Fibroblast of lung (primary cell): ENCODE measurements at regions not wholly inside any gene's neighbourhood (a gene's known extent, or its start where the extent isn't known, plus 50 kb on each side); places are given as distances from the start of the nearest gene placed in this dataset.

Source experiments
- DNase-seq, 2 donors: peaks; one replicate each; pipeline versions ENCODE4 v3.0.0 to v3.0.0-alpha.2; 2010; ENCODE audit warnings: low read depth in 2 of 2
- H2AFZ ChIP-seq: 2 replicates; pipeline ENCODE4 v1.5.1; 2012; ENCODE audit warnings: low read length, control low read depth, inconsistent platforms
- H3K27ac ChIP-seq: 2 replicates; pipeline ENCODE4 v1.5.1; 2011; ENCODE audit warnings: low read length, control low read depth; ENCODE audit not compliant: insufficient read depth
- H3K27me3 ChIP-seq: 2 replicates; pipeline ENCODE4 v1.5.1; 2011; ENCODE audit warnings: mild to moderate bottlenecking, low read length; ENCODE audit not compliant: control insufficient read depth, insufficient read depth
- H3K36me3 ChIP-seq: 2 replicates; pipeline ENCODE4 v1.5.1; 2011; ENCODE audit warnings: low read length; ENCODE audit not compliant: control insufficient read depth, insufficient read depth
- H3K4me1 ChIP-seq: 2 replicates; pipeline ENCODE4 v1.5.1; 2011; ENCODE audit warnings: low read length; ENCODE audit not compliant: control insufficient read depth, insufficient read depth; ENCODE audit errors: extremely low read depth
- H3K4me2 ChIP-seq: 2 replicates; pipeline ENCODE4 v1.5.1; 2011; ENCODE audit warnings: low read length, control low read depth; ENCODE audit not compliant: insufficient read depth; ENCODE audit errors: extremely low read depth
- H3K4me3 ChIP-seq, 4 experiments: fragments of 200-600 bp in 1 of 4; sonication (generic) in 1 of 4; replicated peaks in 1 of 4; 2 replicates each; pipeline ENCODE4 v1.5.1; 2011 to 2016; ENCODE audit warnings: low read length in 4 of 4, low read depth in 3 of 4, mild to moderate bottlenecking in 3 of 4, control low read depth in 2 of 4, inconsistent platforms in 1 of 4, mixed read lengths in 1 of 4; ENCODE audit not compliant: insufficient read depth in 1 of 4; ENCODE audit errors: control extremely low read depth in 1 of 4
- H3K79me2 ChIP-seq: 2 replicates; pipeline ENCODE4 v1.5.1; 2012; ENCODE audit warnings: mild to moderate bottlenecking, low read length, inconsistent platforms; ENCODE audit not compliant: control insufficient read depth, insufficient read depth
- H3K9ac ChIP-seq: 2 replicates; pipeline ENCODE4 v1.5.1; 2011; ENCODE audit warnings: mild to moderate bottlenecking, low read length, control low read depth; ENCODE audit not compliant: insufficient read depth
- H3K9me3 ChIP-seq: 2 replicates; pipeline ENCODE4 v1.5.1; 2012; ENCODE audit warnings: low read depth, low read length; ENCODE audit not compliant: control insufficient read depth, insufficient read depth
- H4K20me1 ChIP-seq: 2 replicates; pipeline ENCODE4 v1.5.1; 2011; ENCODE audit warnings: low read length; ENCODE audit not compliant: control insufficient read depth, insufficient read depth; ENCODE audit errors: extremely low read depth
- EZH2 ChIP-seq: IDR thresholded peaks from 2 replicates; pipeline ENCODE4 v1.5.1; 2012; ENCODE audit warnings: low read length, control low read depth, mild to moderate bottlenecking; ENCODE audit errors: missing control alignments
- TF ChIP-seq, protein P1 (sequence below), 2 donors: IDR thresholded peaks in 1 of 2; conservative IDR thresholded peaks in 1 of 2; 1 replicate in 1 of 2; 2 replicates in 1 of 2; pipeline ENCODE4 v1.5.1; 2011 to 2012; ENCODE audit warnings: low read length in 2 of 2, control low read depth in 1 of 2, inconsistent platforms in 1 of 2, low read depth in 1 of 2, mild to moderate bottlenecking in 1 of 2

DNA sequence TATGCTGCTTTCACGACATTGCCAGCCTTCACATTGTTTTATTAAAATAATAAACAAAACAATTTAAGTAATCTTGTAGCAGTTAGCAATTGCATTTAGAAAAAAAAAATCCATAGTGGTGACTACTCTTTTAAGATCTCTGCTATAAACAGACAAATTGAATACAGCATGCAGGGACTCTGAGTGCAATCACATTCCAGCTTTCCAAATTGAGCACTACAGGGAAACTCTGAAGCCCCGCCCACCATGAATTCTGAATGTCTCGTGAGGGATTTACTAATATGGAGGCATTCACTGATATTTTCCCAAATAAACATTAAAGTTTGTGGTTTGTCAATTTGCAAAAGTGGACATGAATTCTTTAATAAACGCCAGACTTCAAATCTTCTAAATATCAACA lies 698.8 kb downstream of the LIG4 start:
- no peaks in the 10 kb centered on the region for H3K4me1 ChIP-seq
- no peak for DNase-seq
- H4K20me1 ChIP-seq: no peaks in the 10 kb centered on the region
- no peak overlapping the region for H3K4me2 ChIP-seq
- no peaks in the 10 kb centered on the region for H3K27me3 ChIP-seq
- no peak overlapping the region for H3K9ac ChIP-seq
- no peak overlapping the region for H2AFZ ChIP-seq
- H3K4me3 ChIP-seq: no peak overlapping the region
- no peaks in the 10 kb centered on the region for H3K36me3 ChIP-seq
- H3K79me2 ChIP-seq: no peaks in the 10 kb centered on the region
- no peak overlapping the region for H3K27ac ChIP-seq
- no peaks in the 10 kb centered on the region for H3K9me3 ChIP-seq
- no peak for TF ChIP-seq EZH2
- TF ChIP-seq, protein P1, sequence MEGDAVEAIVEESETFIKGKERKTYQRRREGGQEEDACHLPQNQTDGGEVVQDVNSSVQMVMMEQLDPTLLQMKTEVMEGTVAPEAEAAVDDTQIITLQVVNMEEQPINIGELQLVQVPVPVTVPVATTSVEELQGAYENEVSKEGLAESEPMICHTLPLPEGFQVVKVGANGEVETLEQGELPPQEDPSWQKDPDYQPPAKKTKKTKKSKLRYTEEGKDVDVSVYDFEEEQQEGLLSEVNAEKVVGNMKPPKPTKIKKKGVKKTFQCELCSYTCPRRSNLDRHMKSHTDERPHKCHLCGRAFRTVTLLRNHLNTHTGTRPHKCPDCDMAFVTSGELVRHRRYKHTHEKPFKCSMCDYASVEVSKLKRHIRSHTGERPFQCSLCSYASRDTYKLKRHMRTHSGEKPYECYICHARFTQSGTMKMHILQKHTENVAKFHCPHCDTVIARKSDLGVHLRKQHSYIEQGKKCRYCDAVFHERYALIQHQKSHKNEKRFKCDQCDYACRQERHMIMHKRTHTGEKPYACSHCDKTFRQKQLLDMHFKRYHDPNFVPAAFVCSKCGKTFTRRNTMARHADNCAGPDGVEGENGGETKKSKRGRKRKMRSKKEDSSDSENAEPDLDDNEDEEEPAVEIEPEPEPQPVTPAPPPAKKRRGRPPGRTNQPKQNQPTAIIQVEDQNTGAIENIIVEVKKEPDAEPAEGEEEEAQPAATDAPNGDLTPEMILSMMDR (conservative IDR thresholded peaks at IDR 0.05 in 1 of 2, IDR thresholded peaks at IDR 0.05 in 1 of 2; ENCODE audit: low read depth in 1 of 2, low read length in 2 of 2): no peak

DNA sequence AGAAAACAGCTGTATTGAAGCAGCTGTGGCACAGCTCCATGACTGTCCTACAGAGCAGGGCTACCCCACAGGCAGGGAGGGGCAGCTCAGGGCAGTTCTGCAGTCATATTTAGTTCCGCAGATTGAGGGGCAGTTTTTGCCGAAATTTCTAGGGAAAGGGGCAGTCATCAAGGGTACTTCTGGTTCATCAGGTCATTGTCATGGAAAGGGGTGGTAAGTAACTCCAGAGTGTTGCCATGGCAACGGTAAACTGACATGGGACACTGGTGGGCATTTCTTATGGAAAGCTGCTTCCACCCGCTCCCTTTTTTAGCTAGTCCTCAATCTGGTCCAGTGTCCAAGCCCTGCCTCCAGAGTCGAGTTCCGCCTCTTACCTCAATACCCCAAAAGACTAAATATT lies 702.8 kb downstream of the LIG4 start:
- Histone ChIP-seq H3K79me2 (no peaks in the 10 kb centered on the region), H3K27ac (no peak overlapping the region), H3K4me3 (no peak overlapping the region), H4K20me1 (no peaks in the 10 kb centered on the region), H3K4me2 (no peak overlapping the region), H2AFZ (no peak overlapping the region), H3K27me3 (no peaks in the 10 kb centered on the region), H3K4me1 (no peaks in the 10 kb centered on the region), H3K36me3 (no peaks in the 10 kb centered on the region), H3K9me3 (no peaks in the 10 kb centered on the region), H3K9ac (no peak overlapping the region)
- no peak for DNase-seq
- TF ChIP-seq, protein P1 (conservative IDR thresholded peaks at IDR 0.05 in 1 of 2, IDR thresholded peaks at IDR 0.05 in 1 of 2; ENCODE audit: low read depth in 1 of 2, low read length in 2 of 2): no peak
- TF ChIP-seq EZH2: no peak

DNA sequence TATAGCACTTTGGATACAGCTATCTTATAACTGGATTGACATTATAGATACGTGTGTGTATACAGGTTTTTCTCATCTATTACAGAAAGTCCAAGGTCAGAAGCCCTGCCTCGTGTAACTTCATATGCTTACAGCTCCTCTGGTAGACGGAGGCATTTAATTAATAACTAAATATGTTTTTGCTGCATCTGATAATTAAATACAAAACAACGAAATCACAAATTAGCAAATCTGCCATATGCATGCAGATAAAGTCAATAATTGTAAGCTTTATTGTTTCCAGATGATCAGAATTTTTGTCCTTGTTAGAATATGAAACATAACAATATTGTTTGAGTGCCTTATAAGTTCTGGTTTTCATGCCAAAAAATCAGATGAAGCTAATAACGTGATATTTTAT lies 717.7 kb downstream of the LIG4 start:
- H3K36me3 ChIP-seq: no peaks in the 10 kb centered on the region
- no peaks in the 10 kb centered on the region for H3K9me3 ChIP-seq
- no peak for DNase-seq
- no peaks in the 10 kb centered on the region for H4K20me1 ChIP-seq
- no peaks in the 10 kb centered on the region for H3K79me2 ChIP-seq
- no peak overlapping the region for H2AFZ ChIP-seq
- no peak overlapping the region for H3K4me2 ChIP-seq
- TF ChIP-seq EZH2: no peak
- TF ChIP-seq, protein P1 (conservative IDR thresholded peaks at IDR 0.05 in 1 of 2, IDR thresholded peaks at IDR 0.05 in 1 of 2; ENCODE audit: low read depth in 1 of 2, low read length in 2 of 2): no peak
- H3K4me1 ChIP-seq: no peaks in the 10 kb centered on the region
- no peaks in the 10 kb centered on the region for H3K27me3 ChIP-seq
- no peak overlapping the region for H3K27ac ChIP-seq
- no peak overlapping the region for H3K4me3 ChIP-seq
- no peak overlapping the region for H3K9ac ChIP-seq
